SU-DHL-6 (cell line): ENCODE measurements at regions not wholly inside any gene's neighbourhood (a gene's known extent, or its start where the extent isn't known, plus 50 kb on each side); places are given as distances from the start of the nearest gene placed in this dataset.

Source experiments
- EZH2phosphoT487 ChIP-seq: fragments of 200-600 bp; sonication (generic), shearing (Covaris generic); conservative IDR thresholded peaks from 2 replicates; pipeline ENCODE4 v1.6.1; 2018; ENCODE audit warnings: mild to moderate bottlenecking, antibody characterized with exemption, low read length, moderate library complexity, mixed read lengths
- TF ChIP-seq, protein P1 (sequence below): fragments of 200-600 bp; sonication (generic); IDR thresholded peaks from one replicate; pipeline ENCODE4 v1.5.1; 2017; ENCODE audit warnings: antibody characterized with exemption, mild to moderate bottlenecking, low read length, moderate library complexity; ENCODE audit not compliant: insufficient read depth, poor library complexity, severe bottlenecking

DNA sequence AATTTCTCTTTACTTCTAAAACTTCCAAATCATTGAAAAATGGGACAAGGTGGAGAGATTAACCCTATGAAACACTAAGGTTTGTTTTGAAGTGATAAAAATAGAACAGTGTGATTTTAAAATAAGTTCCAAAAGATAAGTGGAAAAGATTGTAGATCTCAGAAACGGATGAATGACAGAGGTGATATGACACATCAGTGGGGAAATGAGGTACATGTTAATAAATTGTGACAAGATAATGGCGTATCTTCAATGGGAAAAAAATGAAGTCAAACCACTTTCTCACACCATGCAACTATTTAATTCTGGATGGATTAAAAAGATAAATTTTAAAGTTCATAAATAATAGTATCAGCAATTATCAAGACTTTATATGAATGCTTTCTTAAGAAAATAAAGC lies 159.7 kb upstream of the VWC2 start:
- TF ChIP-seq, protein P1, sequence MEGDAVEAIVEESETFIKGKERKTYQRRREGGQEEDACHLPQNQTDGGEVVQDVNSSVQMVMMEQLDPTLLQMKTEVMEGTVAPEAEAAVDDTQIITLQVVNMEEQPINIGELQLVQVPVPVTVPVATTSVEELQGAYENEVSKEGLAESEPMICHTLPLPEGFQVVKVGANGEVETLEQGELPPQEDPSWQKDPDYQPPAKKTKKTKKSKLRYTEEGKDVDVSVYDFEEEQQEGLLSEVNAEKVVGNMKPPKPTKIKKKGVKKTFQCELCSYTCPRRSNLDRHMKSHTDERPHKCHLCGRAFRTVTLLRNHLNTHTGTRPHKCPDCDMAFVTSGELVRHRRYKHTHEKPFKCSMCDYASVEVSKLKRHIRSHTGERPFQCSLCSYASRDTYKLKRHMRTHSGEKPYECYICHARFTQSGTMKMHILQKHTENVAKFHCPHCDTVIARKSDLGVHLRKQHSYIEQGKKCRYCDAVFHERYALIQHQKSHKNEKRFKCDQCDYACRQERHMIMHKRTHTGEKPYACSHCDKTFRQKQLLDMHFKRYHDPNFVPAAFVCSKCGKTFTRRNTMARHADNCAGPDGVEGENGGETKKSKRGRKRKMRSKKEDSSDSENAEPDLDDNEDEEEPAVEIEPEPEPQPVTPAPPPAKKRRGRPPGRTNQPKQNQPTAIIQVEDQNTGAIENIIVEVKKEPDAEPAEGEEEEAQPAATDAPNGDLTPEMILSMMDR = no peak
- TF ChIP-seq EZH2phosphoT487 = no peak
